OCI-LY3 (cell line): ENCODE measurements at regions not wholly inside any gene's neighbourhood (a gene's known extent, or its start where the extent isn't known, plus 50 kb on each side); places are given as distances from the start of the nearest gene placed in this dataset.

ENCODE experiments used
- EZH2phosphoT487 ChIP-seq: fragments of 200-600 bp; shearing (Covaris generic); IDR thresholded peaks from 2 replicates; pipeline ENCODE4 v1.6.1; 2018; ENCODE audit warnings: antibody characterized with exemption, mixed run types, low read depth
- TF ChIP-seq, protein P1 (sequence below): fragments of 200-600, 300-600 bp; sonication (generic); IDR thresholded peaks from 2 replicates; pipeline ENCODE4 v1.5.1; 2014; ENCODE audit warnings: antibody characterized with exemption, low read length, low read depth

DNA sequence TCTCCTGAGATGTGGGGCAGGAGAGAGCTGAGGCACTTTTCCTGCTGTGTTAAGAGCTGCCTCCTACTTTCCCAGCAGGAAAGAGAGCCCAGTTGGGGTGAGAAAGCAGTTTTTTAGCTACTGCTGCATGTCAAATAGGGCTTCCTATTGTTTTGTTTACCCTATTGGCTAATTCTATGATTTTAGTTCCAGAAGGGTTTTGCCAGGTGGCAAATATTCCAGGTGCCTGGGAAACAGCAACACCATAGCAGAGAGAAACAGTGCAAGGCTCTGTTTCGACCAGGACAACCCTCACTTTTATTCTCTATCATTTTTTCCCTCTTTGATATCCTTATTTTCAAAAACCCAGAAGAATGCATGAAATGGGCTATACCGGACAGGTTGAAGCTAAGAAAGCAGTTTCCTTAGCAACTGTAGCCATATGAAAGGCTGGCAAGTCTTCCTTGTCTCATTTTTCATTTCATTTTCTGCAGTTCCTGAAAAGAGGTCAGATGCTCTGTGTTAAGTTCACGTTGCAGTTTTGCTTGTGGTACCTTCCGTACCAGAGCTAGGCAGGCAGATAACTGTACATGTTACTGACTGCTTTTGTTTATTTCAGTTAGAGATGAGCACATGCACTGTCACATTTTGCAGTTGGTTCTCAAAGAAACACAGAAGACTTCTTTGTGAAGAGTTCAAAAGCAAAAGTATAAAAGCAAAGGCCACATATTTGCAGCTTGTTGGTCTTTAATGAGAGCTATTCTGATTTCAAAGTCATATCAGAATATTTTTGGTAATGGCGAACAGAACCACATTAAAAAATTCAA is 84.8 kb downstream of the AQP4 start:
- TF ChIP-seq, protein P1, sequence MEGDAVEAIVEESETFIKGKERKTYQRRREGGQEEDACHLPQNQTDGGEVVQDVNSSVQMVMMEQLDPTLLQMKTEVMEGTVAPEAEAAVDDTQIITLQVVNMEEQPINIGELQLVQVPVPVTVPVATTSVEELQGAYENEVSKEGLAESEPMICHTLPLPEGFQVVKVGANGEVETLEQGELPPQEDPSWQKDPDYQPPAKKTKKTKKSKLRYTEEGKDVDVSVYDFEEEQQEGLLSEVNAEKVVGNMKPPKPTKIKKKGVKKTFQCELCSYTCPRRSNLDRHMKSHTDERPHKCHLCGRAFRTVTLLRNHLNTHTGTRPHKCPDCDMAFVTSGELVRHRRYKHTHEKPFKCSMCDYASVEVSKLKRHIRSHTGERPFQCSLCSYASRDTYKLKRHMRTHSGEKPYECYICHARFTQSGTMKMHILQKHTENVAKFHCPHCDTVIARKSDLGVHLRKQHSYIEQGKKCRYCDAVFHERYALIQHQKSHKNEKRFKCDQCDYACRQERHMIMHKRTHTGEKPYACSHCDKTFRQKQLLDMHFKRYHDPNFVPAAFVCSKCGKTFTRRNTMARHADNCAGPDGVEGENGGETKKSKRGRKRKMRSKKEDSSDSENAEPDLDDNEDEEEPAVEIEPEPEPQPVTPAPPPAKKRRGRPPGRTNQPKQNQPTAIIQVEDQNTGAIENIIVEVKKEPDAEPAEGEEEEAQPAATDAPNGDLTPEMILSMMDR, result no peak
- no peak for TF ChIP-seq EZH2phosphoT487
